Activated naive CD8-positive, alpha-beta T cell treated with anti-CD3 and anti-CD28 coated beads, Interleukin-2, amount 10 ng/mL, durations not matched to agents 7 days and 5 days (primary cell): ENCODE measurements at regions not wholly inside any gene's neighbourhood (a gene's known extent, or its start where the extent isn't known, plus 50 kb on each side); places are given as distances from the start of the nearest gene placed in this dataset.
"Not testable (repeated sequence)": the region's sequence is repeated elsewhere in the genome, so short reads cannot be mapped to it uniquely, and the experiment has no call there.

ENCODE experiments used
- ATAC-seq: fragments of 150-1000 bp; cut with Tn5 transposase; one replicate; pipeline ENCODE4 v1.10.0; 2021; ENCODE audit warnings: low read depth, moderate library complexity
- POLR2A ChIA-PET: fragments of 350-600 bp; sonication (Branson Sonifier 250); formaldehyde crosslinking; loops from one replicate; lab custom pipeline; 2021; ENCODE audit warnings: antibody characterized with exemption; lab: Charles Lee
- DNase-seq: peaks from one replicate; pipeline ENCODE4 v3.0.0; 2021
- H3K27ac Mint-ChIP-seq: one replicate; pipeline ENCODE4 v1.8.0; 2022; ENCODE audit warnings: mild to moderate bottlenecking, mixed read lengths
- H3K27me3 Mint-ChIP-seq: one replicate; pipeline ENCODE4 v1.8.0; 2022; ENCODE audit warnings: mild to moderate bottlenecking, moderate library complexity, mixed read lengths
- H3K36me3 Mint-ChIP-seq: one replicate; pipeline ENCODE4 v1.8.0; 2021; ENCODE audit warnings: mild to moderate bottlenecking, mixed read lengths
- H3K4me1 Mint-ChIP-seq: one replicate; pipeline ENCODE4 v1.8.0; 2021; ENCODE audit warnings: mixed read lengths
- H3K4me3 Mint-ChIP-seq: one replicate; pipeline ENCODE4 v1.8.0; 2022; ENCODE audit warnings: mild to moderate bottlenecking, moderate library complexity, mixed read lengths
- H3K9me3 Mint-ChIP-seq: one replicate; pipeline ENCODE4 v1.8.0; 2021; ENCODE audit warnings: mixed read lengths

DNA sequence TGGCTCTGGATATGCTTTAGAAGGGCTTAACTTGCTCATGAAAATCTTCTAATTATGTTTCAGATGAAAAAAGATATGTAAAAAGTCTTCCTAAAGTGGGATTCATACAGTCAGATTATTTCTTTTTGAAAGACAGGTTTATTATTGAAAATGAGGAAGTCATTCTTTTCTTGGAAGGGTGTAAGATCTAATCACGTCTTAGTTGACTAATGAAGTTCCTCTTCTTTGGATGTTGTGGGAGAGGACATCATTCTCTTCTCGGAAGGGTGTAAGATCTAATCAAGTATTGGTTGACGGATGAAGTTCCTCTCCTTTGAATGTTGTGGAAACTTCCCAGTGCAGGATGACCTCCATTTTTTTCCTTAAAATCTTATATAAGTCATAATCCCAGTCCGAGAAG lies 74.9 kb downstream of the ALG10 start:
- no peak for DNase-seq
- no peak for ATAC-seq
- no peak overlapping the region for H3K27ac Mint-ChIP-seq
- no peaks in the 10 kb centered on the region for H3K9me3 Mint-ChIP-seq
- H3K27me3 Mint-ChIP-seq = peaks cover 12% of the 10 kb centered on the region
- no peak overlapping the region for H3K4me3 Mint-ChIP-seq
- no peaks in the 10 kb centered on the region for H3K36me3 Mint-ChIP-seq
- POLR2A ChIA-PET = no interaction called here
- no peaks in the 10 kb centered on the region for H3K4me1 Mint-ChIP-seq

- Mint-ChIP-seq H3K36me3 (no peaks in the 10 kb centered on the region), H3K27me3 (peaks cover 18% of the 10 kb centered on the region), H3K4me1 (no peaks in the 10 kb centered on the region), H3K27ac (no peak overlapping the region), H3K9me3 (no peaks in the 10 kb centered on the region), H3K4me3 (no peak overlapping the region)
- POLR2A ChIA-PET = no interaction called here
- DNase-seq (no peak), ATAC-seq (no peak)
Observed at GRCh38 chr12:34105392-34105933, 83.2 kb downstream of the ALG10 start.

- Mint-ChIP-seq H3K27me3 (peaks cover 18% of the 10 kb centered on the region), H3K4me3 (no peak overlapping the region), H3K4me1 (no peaks in the 10 kb centered on the region), H3K36me3 (no peaks in the 10 kb centered on the region), H3K27ac (no peak overlapping the region), H3K9me3 (no peaks in the 10 kb centered on the region)
- POLR2A ChIA-PET = no interaction called here
- ATAC-seq = no peak
- DNase-seq = no peak
Observed at GRCh38 chr12:34106172-34106571, 83.9 kb downstream of the ALG10 start.

DNA sequence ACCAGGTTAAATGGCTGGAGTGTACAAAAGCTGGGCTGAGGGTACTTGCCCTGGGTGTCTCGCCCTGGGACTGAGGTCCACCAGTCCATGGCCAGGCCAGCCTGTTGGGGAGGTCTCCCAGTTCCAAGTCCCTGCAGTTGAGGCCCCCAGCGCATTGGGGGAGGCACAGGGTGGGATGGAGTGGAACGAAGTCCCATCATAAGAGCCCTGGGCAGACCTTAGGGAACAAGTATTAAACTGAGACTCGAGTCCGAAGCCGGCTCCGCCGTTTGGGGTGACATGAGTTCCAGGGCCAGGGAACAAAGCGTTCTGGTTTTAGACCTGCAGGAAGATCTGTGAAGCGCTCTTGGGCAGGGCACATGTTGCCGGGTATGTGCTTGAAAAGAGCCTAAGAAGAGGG lies 84.7 kb downstream of the ALG10 start:
- DNase-seq (no peak), ATAC-seq (no peak)
- Mint-ChIP-seq H3K4me3 (no peak overlapping the region), H3K4me1 (no peaks in the 10 kb centered on the region), H3K9me3 (no peaks in the 10 kb centered on the region), H3K27me3 (peaks cover 15% of the 10 kb centered on the region), H3K27ac (no peak overlapping the region), H3K36me3 (no peaks in the 10 kb centered on the region)
- POLR2A ChIA-PET = no interaction called here

DNA sequence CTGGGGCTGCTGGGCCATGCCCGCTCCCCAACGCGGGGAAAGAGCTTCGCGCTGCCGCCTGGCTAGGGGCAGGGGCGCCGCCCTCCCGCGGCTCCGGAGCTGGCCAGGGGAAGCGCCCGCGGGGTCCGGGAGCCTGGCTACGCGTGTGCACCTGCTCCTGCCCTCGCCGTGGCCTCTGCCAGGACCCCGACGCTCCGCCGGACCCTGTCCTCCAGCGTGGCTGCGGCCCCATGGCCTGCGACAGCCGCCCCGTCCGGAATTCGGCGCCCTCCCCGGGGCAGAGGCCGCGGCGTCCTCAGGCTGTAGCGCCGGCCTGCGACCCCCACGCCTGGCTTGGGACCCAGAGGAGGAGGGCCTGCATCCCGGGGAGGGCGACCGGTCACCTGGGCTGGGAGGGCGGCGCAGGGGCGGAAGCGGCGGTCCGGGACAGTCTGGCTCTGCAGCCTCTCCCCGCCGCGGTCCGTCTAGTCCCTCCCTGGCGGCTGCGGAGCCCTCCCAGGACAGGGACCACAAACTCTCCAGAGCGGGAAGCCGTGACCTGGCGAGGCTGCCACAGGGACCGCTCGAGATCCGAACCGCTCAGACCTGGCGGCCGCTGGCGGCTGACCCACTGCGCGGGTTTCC lies 85.6 kb downstream of the ALG10 start:
- no peak for ATAC-seq
- POLR2A ChIA-PET = no interaction called here
- Mint-ChIP-seq H3K9me3 (no peaks in the 10 kb centered on the region), H3K36me3 (no peaks in the 10 kb centered on the region), H3K4me1 (no peaks in the 10 kb centered on the region), H3K27me3 (peaks cover 15% of the 10 kb centered on the region), H3K4me3 (no peak overlapping the region), H3K27ac (no peak overlapping the region)
- DNase-seq = no peak

DNA sequence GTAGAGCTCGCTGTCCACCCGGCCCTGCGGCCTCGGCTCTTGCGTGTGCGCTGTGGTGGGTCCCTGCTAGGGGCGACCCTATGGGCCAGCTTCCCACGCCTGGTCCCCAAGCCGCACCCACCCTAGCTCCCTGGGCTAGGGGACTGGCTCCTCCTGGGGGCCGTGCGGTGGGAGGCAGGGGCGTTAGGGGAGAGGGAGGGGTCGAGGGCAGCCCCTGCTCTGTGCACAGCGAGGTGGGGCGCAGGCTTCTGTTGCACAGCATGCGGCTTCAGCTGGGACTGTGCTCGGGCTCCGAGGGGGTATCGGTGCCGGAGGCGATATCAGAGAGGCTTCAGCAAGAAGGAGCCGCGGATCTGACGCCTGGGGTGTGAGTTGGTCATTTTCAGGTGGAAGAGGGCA lies 86.1 kb downstream of the ALG10 start:
- H3K27me3 Mint-ChIP-seq = peaks cover 15% of the 10 kb centered on the region
- POLR2A ChIA-PET = no interaction called here
- H3K4me1 Mint-ChIP-seq = no peaks in the 10 kb centered on the region
- H3K27ac Mint-ChIP-seq = no peak overlapping the region
- no peaks in the 10 kb centered on the region for H3K9me3 Mint-ChIP-seq
- no peak overlapping the region for H3K4me3 Mint-ChIP-seq
- no peaks in the 10 kb centered on the region for H3K36me3 Mint-ChIP-seq
- DNase-seq = no peak
- ATAC-seq = no peak

DNA sequence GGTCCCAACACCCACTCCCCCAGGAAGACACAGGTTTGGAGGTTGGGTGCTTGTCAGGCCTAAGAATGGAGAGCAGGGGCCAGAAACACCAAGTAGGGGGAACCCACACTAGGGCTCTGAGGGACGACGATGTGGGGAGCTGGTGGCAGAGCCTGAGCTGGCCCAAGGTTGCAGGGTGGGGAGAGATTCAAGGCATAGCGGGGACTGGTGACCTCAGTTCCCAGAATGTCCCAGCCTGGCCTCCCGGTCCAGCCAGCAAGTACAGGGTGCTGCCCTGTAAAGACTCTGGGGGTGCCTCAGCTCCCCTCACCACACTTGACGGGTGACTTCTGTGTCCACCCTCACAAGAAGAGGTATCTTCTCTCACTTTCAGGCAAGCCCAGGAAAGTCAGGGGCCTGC lies 86.7 kb downstream of the ALG10 start:
- Mint-ChIP-seq H3K36me3 (no peaks in the 10 kb centered on the region), H3K27ac (no peak overlapping the region), H3K4me3 (no peak overlapping the region), H3K4me1 (no peaks in the 10 kb centered on the region), H3K27me3 (peaks cover 15% of the 10 kb centered on the region), H3K9me3 (no peaks in the 10 kb centered on the region)
- no peak for ATAC-seq
- POLR2A ChIA-PET = no interaction called here
- DNase-seq = no peak

DNA sequence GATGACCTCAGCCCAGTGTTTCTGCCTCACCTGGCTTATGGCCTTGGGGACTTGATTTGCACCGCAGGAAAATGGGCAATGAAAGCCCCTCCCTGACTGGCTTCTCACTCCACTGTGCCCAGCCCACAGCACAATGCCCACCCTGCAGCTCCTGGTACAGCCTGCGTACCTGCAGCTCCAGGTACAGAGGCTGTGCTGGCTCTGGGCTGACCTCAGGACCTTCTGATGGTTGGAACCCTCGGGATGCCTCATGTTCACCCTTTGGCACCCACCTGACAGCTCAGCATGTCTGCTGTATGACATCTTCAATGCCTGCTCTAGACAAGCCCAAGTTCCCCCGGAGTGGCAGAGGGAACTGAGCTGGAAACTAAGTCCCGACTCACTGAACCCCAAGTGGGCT lies 87.1 kb downstream of the ALG10 start:
- Mint-ChIP-seq H3K27ac (no peak overlapping the region), H3K36me3 (no peaks in the 10 kb centered on the region), H3K27me3 (peaks cover 15% of the 10 kb centered on the region), H3K9me3 (no peaks in the 10 kb centered on the region), H3K4me3 (no peak overlapping the region), H3K4me1 (no peaks in the 10 kb centered on the region)
- POLR2A ChIA-PET = no interaction called here
- DNase-seq = no peak
- ATAC-seq = no peak

- ATAC-seq, H3K27ac Mint-ChIP-seq, H3K36me3 Mint-ChIP-seq, H3K9me3 Mint-ChIP-seq, POLR2A ChIA-PET, H3K4me1 Mint-ChIP-seq, DNase-seq, H3K4me3 Mint-ChIP-seq: not testable (repeated sequence)
- peaks cover 15% of the 10 kb centered on the region for H3K27me3 Mint-ChIP-seq
Observed at GRCh38 chr12:34109909-34110531, 87.7 kb downstream of the ALG10 start.

DNA sequence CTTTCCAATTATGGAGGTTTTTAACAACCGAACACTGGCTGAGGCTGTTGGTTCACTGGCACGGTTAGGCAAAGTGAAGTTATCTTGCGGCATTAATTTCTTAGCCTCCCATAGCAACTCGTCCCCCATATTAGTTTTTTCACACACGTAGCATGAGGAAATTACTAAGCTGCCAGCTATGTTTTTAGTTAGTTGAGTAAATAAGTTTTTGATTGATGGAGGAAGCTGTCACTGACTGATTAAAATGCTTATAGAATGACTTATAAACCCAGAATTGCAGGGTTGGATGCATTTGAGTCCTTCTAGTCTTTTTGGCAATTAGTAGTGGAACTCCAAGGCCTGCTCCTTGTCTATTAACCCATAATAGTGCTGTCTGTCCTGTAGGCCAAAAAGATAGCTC lies 97.1 kb downstream of the ALG10 start:
- H3K36me3 Mint-ChIP-seq = no peaks in the 10 kb centered on the region
- no peak for ATAC-seq
- H3K4me1 Mint-ChIP-seq = no peaks in the 10 kb centered on the region
- no peak overlapping the region for H3K4me3 Mint-ChIP-seq
- peaks cover 4% of the 10 kb centered on the region for H3K27me3 Mint-ChIP-seq
- POLR2A ChIA-PET = no interaction called here
- DNase-seq = no peak
- no peaks in the 10 kb centered on the region for H3K9me3 Mint-ChIP-seq
- no peak overlapping the region for H3K27ac Mint-ChIP-seq

- Mint-ChIP-seq H3K27me3 (no peaks in the 10 kb centered on the region), H3K4me3 (no peak overlapping the region), H3K4me1 (peaks cover 11% of the 10 kb centered on the region), H3K36me3 (no peaks in the 10 kb centered on the region), H3K27ac (no peak overlapping the region), H3K9me3 (no peaks in the 10 kb centered on the region)
- POLR2A ChIA-PET = no interaction called here
- no peak for DNase-seq
- ATAC-seq = no peak
Observed at GRCh38 chr12:34121360-34121759, 99.1 kb downstream of the ALG10 start.

- H3K4me3 Mint-ChIP-seq, POLR2A ChIA-PET, H3K9me3 Mint-ChIP-seq: not testable (repeated sequence)
Observed at GRCh38 chr12:34123092-34123491, 100.8 kb downstream of the ALG10 start.

DNA sequence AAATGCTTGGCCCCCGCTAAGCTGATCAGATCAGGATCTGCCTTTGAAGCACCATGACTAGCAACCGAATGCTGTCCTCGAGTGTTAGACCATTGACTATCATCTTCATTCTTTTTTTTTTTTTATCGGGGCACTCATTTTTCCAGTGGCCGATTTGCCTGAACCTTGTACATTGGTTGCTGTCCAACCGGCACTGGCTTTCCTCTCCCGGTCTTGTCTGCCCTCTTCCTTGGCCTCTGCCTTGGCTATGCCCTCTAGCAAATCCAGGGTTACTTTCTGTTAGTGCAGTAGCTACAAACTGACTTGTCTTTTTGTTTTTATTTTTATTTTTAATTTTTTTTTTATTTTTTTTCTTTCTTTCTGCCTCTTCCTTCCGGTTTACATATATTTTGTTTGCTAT lies 102.3 kb downstream of the ALG10 start:
- ATAC-seq = no peak
- H3K4me3 Mint-ChIP-seq = no peak overlapping the region
- POLR2A ChIA-PET = interaction anchor here (1.0 kb wide), 2 partner anchors 95 to 102 kb away, joined by 3 to 4 read pairs; partner anchors contain the start of gene ALG10
- H3K4me1 Mint-ChIP-seq = peaks cover 15% of the 10 kb centered on the region
- peaks cover 15% of the 10 kb centered on the region for H3K27me3 Mint-ChIP-seq
- H3K36me3 Mint-ChIP-seq = no peaks in the 10 kb centered on the region
- no peak overlapping the region for H3K27ac Mint-ChIP-seq
- H3K9me3 Mint-ChIP-seq = no peaks in the 10 kb centered on the region
- no peak for DNase-seq

More at GRCh38 chr12:34123092-34123491, 100.8 kb downstream of the ALG10 start:
- H3K36me3 Mint-ChIP-seq, H3K27me3 Mint-ChIP-seq, H3K27ac Mint-ChIP-seq, ATAC-seq, DNase-seq: not testable (repeated sequence)
- peaks cover 15% of the 10 kb centered on the region for H3K4me1 Mint-ChIP-seq

DNA sequence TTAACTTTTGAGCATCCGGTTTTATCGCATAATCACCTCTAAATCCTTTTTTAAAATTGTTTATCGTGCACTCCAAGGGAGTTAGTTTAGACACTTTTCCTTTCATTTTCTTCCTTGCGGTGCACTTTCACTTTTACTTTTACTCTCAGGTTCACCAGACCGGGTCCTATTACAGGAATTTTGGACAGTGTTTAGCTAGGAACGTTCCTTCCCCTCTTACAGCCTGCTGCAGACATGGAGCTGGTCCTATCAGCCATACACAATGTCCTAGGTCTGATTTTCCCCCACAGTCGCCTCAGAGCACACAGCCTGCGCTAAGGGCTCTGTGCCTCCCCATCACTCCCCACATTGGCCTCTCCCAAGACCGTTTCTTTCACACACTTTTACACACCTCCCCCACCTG lies 103.9 kb downstream of the ALG10 start:
- POLR2A ChIA-PET = no interaction called here

More for the DNA sequence above, 103.9 kb downstream of the ALG10 start:
- ATAC-seq (peak; percentile 60), DNase-seq (no peak)
- Mint-ChIP-seq H3K27ac (peak overlapping the region; percentile 90), H3K36me3 (no peaks in the 10 kb centered on the region), H3K4me1 (peaks cover 15% of the 10 kb centered on the region), H3K27me3 (peaks cover 15% of the 10 kb centered on the region), H3K9me3 (no peaks in the 10 kb centered on the region), H3K4me3 (peak overlapping the region; percentile 75)
